IMR-90 (cell line): ENCODE measurements at regions not wholly inside any gene's neighbourhood (a gene's known extent, or its start where the extent isn't known, plus 50 kb on each side); places are given as distances from the start of the nearest gene placed in this dataset.

ENCODE experiments used
- ATAC-seq: fragments of 200-7000 bp; cut with Tn5 transposase; 2 replicates; pipeline ENCODE4 v1.9.1; 2020; ENCODE audit warnings: low read depth, mild to moderate bottlenecking, moderate library complexity
- BruUV-seq: library from RNA; stranded (reverse); fragments of 400-500 nt; replicated peaks from 2 replicates; lab custom pipeline; 2021; lab: Mats Ljungman, UMichigan
- CTCF ChIA-PET: fragments of 300-600 bp; formaldehyde crosslinking; extraction: SDS; loops from one replicate; lab custom pipeline; 2021; ENCODE audit warnings: antibody characterized with exemption; lab: Yijun Ruan, JAX
- POLR2A ChIA-PET: fragments of 300-600 bp; sonication (Branson Sonifier 250); formaldehyde crosslinking; loops from one replicate; lab custom pipeline; 2022; ENCODE audit warnings: antibody characterized with exemption; ENCODE audit not compliant: unreplicated experiment; lab: Charles Lee
- DNase-seq: peaks from one replicate; pipeline ENCODE4 v3.0.0; 2013
- H2AFZ ChIP-seq: replicated peaks from 2 replicates; pipeline ENCODE3; 2013; ENCODE audit warnings: low read length, mild to moderate bottlenecking; ENCODE audit not compliant: poor library complexity
- H2AK5ac ChIP-seq: 2 replicates; pipeline ENCODE4 v1.6.1; 2013; ENCODE audit warnings: low read depth, low read length, inconsistent platforms
- H2AK9ac ChIP-seq: replicated peaks from 2 replicates; pipeline ENCODE3; 2013; ENCODE audit warnings: mild to moderate bottlenecking, low read depth, low read length, moderate library complexity; ENCODE audit not compliant: poor library complexity
- H2BK120ac ChIP-seq: 2 replicates; pipeline ENCODE4 v1.6.1; 2013; ENCODE audit warnings: low read depth, low read length, inconsistent platforms
- H2BK15ac ChIP-seq: 3 replicates; pipeline ENCODE4 v1.6.1; 2013; ENCODE audit warnings: low read depth, low read length, inconsistent platforms
- H2BK20ac ChIP-seq: 2 replicates; pipeline ENCODE4 v1.6.1; 2013; ENCODE audit warnings: low read depth, mild to moderate bottlenecking, inconsistent platforms, low read length, moderate library complexity
- H2BK5ac ChIP-seq: 2 replicates; pipeline ENCODE4 v1.6.1; 2013; ENCODE audit warnings: mild to moderate bottlenecking, low read depth, low read length, inconsistent platforms; ENCODE audit not compliant: poor library complexity, severe bottlenecking
- H3K14ac ChIP-seq: replicated peaks from 2 replicates; pipeline ENCODE4 v1.6.1; 2013; ENCODE audit warnings: low read depth, low read length, inconsistent platforms
- H3K18ac ChIP-seq: 2 replicates; pipeline ENCODE4 v1.6.1; 2013; ENCODE audit warnings: low read depth, low read length, control low read depth
- H3K23ac ChIP-seq: 2 replicates; pipeline ENCODE4 v1.6.1; 2013; ENCODE audit warnings: low read depth, low read length, inconsistent platforms
- H3K27ac ChIP-seq: 2 replicates; pipeline ENCODE4 v1.5.1; 2013; ENCODE audit warnings: mild to moderate bottlenecking, control low read depth, low read length; ENCODE audit not compliant: insufficient read depth
- H3K27me3 ChIP-seq: 2 replicates; pipeline ENCODE4 v1.6.1; 2013; ENCODE audit warnings: low read length; ENCODE audit not compliant: control insufficient read depth, insufficient read depth
- H3K36me3 ChIP-seq: 2 replicates; pipeline ENCODE4 v1.6.1; 2013; ENCODE audit warnings: low read length, mixed read lengths; ENCODE audit not compliant: control insufficient read depth, insufficient read depth
- H3K4ac ChIP-seq: 2 replicates; pipeline ENCODE4 v1.6.1; 2013; ENCODE audit warnings: low read depth, low read length, inconsistent platforms
- H3K4me1 ChIP-seq: 2 replicates; pipeline ENCODE4 v1.6.1; 2013; ENCODE audit warnings: low read length, mixed read lengths; ENCODE audit not compliant: control insufficient read depth, insufficient read depth
- H3K4me2 ChIP-seq: 2 replicates; pipeline ENCODE4 v1.6.1; 2013; ENCODE audit warnings: low read depth, mild to moderate bottlenecking, control low read depth, low read length, moderate library complexity
- H3K4me3 ChIP-seq: 2 replicates; pipeline ENCODE4 v1.5.1; 2013; ENCODE audit warnings: low read depth, mild to moderate bottlenecking, control low read depth, low read length, moderate library complexity; ENCODE audit not compliant: insufficient read depth
- H3K56ac ChIP-seq: 2 replicates; pipeline ENCODE4 v1.6.1; 2013; ENCODE audit warnings: low read length, inconsistent platforms; ENCODE audit not compliant: insufficient read depth; ENCODE audit errors: extremely low read depth
- H3K79me1 ChIP-seq, 2 experiments: 2 replicates each; pipeline ENCODE4 v1.6.1; 2013; ENCODE audit warnings: low read length in 2 of 2, inconsistent platforms in 1 of 2, low read depth in 1 of 2
- H3K9ac ChIP-seq: 2 replicates; pipeline ENCODE4 v1.6.1; 2013; ENCODE audit warnings: low read depth, low read length, control low read depth
- H3K9me1 ChIP-seq: 2 replicates; pipeline ENCODE4 v1.6.1; 2013; ENCODE audit warnings: low read length, inconsistent platforms; ENCODE audit not compliant: insufficient read depth
- H3K9me3 ChIP-seq: 2 replicates; pipeline ENCODE4 v1.6.1; 2013; ENCODE audit warnings: low read length; ENCODE audit not compliant: control insufficient read depth, insufficient read depth
- H4K20me1 ChIP-seq: 2 replicates; pipeline ENCODE4 v1.6.1; 2013; ENCODE audit warnings: low read length, inconsistent platforms; ENCODE audit not compliant: insufficient read depth
- H4K5ac ChIP-seq: 2 replicates; pipeline ENCODE4 v1.6.1; 2013; ENCODE audit warnings: mild to moderate bottlenecking, low read depth, low read length, control low read depth
- H4K8ac ChIP-seq, 2 experiments: 2 replicates each; pipeline ENCODE4 v1.6.1; 2013; ENCODE audit warnings: low read depth in 2 of 2, low read length in 2 of 2, control low read depth in 1 of 2, inconsistent platforms in 1 of 2
- H4K91ac ChIP-seq: 2 replicates; pipeline ENCODE4 v1.6.1; 2013; ENCODE audit warnings: low read depth, low read length, inconsistent platforms; ENCODE audit not compliant: insufficient read depth
- BHLHE40 ChIP-seq: fragments of 150-350 bp; IDR thresholded peaks from 2 replicates; pipeline ENCODE4 v1.6.1; 2016; ENCODE audit warnings: mild to moderate bottlenecking, low read depth, low read length
- CEBPB ChIP-seq: IDR thresholded peaks from 2 replicates; pipeline ENCODE4 v1.6.1; 2012; ENCODE audit warnings: low read depth, low read length, improper control_type of control experiment
- CHD1 ChIP-seq: IDR thresholded peaks from 2 replicates; pipeline ENCODE4 v1.6.1; 2012; ENCODE audit warnings: low read depth, low read length, improper control_type of control experiment
- MAZ ChIP-seq: IDR thresholded peaks from 2 replicates; pipeline ENCODE4 v1.6.1; 2012; ENCODE audit warnings: low read depth, mild to moderate bottlenecking, low read length, improper control_type of control experiment, moderate library complexity, borderline replicate concordance
- RCOR1 ChIP-seq: IDR thresholded peaks from 2 replicates; pipeline ENCODE4 v1.6.1; 2012; ENCODE audit warnings: mild to moderate bottlenecking, low read length, improper control_type of control experiment; ENCODE audit not compliant: insufficient replicate concordance
- WGBS, 2 experiments: methylation state at CpG; one replicate each; pipeline versions ENCODE4 v1.1.5 to v1.1.7; 2013; ENCODE audit warnings: missing lambda C conversion rate in 2 of 2; ENCODE audit not compliant: insufficient read length in 1 of 2; ENCODE audit errors: extremely low coverage in 2 of 2; 5-methylcytosine and 5-hydroxymethylcytosine counted together
- dilution Hi-C: fragments of 300-500 bp; cut with HindIII; formaldehyde crosslinking; loops from one replicate; pipeline ENCODE4 v1.14.3; 2018; ENCODE audit warnings: low sequenced_read_pairs; ENCODE audit not compliant: unreplicated experiment
- in situ Hi-C: fragments of 300-500 bp; cut with MboI; formaldehyde crosslinking; loops from 3 replicates; pipeline ENCODE4 v1.14.3; 2019; ENCODE audit warnings: low sequenced_read_pairs, inconsistent platforms, mixed read lengths
- intact Hi-C: fragments of 100-400 bp; cut with micrococcal nuclease; formaldehyde crosslinking; loops from 2 replicates; pipeline ENCODE4 v1.10.0; 2022
- TF ChIP-seq, protein P1 (sequence below): fragments of 150-350 bp; IDR thresholded peaks from 2 replicates; pipeline ENCODE4 v1.6.1; 2017; ENCODE audit warnings: mild to moderate bottlenecking, antibody characterized with exemption, low read length, low read depth
- TF ChIP-seq, protein P2 (sequence below): fragments of 150-350 bp; IDR thresholded peaks from 2 replicates; pipeline ENCODE4 v1.6.1; 2016; ENCODE audit warnings: low read depth, mild to moderate bottlenecking, low read length, moderate library complexity, borderline replicate concordance
- TF ChIP-seq, protein P3 (sequence below): conservative IDR thresholded peaks from 2 replicates; pipeline ENCODE4 v1.5.1; 2012; ENCODE audit warnings: mild to moderate bottlenecking, low read depth, low read length, improper control_type of control experiment

DNA sequence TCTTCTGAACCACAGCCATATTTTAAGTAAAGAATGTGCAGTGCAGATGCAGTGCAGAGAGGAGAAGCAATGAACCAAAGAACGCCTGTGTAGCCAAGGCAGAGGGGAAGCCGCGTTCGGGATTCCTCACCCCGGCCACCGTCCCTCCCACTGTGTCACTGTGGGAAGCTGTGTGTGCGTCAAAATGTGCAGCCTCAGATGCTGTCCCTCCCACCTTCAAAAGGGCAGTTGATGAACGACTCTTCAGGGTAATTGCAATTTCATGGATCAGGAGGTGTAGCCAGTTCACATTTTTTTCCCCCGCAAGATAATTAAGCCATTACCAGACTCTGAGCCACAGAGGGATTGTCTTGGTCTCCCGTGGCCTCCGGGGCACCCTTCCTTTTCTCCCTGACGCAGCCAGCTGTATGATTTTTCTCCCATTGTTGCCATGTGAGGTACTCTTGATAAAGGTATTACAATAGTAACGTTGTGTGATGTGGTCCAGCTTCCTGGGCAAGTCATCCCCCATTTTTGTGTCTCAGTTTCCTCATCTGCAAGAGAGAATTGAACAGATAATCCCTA is 190.0 kb downstream of the FOXL1 start:
- WGBS, 2 experiments: 17% methylated on average over 1 of the region's 13 CpGs; no CpG with 5 or more reads in 1 of the 2 experiments
- H4K8ac ChIP-seq: no peak overlapping the region
- H3K9me3 ChIP-seq: no peaks in the 10 kb centered on the region
- ATAC-seq (no peak), DNase-seq (no peak)
- H3K4me3 ChIP-seq: no peak overlapping the region
- H3K9ac ChIP-seq: no peak overlapping the region
- TF ChIP-seq CEBPB: no peak
- TF ChIP-seq RCOR1: no peak
- TF ChIP-seq BHLHE40: no peak
- TF ChIP-seq, protein P1, sequence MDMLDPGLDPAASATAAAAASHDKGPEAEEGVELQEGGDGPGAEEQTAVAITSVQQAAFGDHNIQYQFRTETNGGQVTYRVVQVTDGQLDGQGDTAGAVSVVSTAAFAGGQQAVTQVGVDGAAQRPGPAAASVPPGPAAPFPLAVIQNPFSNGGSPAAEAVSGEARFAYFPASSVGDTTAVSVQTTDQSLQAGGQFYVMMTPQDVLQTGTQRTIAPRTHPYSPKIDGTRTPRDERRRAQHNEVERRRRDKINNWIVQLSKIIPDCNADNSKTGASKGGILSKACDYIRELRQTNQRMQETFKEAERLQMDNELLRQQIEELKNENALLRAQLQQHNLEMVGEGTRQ: no peak
- TF ChIP-seq, protein P2, sequence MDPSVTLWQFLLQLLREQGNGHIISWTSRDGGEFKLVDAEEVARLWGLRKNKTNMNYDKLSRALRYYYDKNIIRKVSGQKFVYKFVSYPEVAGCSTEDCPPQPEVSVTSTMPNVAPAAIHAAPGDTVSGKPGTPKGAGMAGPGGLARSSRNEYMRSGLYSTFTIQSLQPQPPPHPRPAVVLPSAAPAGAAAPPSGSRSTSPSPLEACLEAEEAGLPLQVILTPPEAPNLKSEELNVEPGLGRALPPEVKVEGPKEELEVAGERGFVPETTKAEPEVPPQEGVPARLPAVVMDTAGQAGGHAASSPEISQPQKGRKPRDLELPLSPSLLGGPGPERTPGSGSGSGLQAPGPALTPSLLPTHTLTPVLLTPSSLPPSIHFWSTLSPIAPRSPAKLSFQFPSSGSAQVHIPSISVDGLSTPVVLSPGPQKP: no peak
- TF ChIP-seq CHD1: no peak
- TF ChIP-seq MAZ: no peak
- TF ChIP-seq, protein P3, sequence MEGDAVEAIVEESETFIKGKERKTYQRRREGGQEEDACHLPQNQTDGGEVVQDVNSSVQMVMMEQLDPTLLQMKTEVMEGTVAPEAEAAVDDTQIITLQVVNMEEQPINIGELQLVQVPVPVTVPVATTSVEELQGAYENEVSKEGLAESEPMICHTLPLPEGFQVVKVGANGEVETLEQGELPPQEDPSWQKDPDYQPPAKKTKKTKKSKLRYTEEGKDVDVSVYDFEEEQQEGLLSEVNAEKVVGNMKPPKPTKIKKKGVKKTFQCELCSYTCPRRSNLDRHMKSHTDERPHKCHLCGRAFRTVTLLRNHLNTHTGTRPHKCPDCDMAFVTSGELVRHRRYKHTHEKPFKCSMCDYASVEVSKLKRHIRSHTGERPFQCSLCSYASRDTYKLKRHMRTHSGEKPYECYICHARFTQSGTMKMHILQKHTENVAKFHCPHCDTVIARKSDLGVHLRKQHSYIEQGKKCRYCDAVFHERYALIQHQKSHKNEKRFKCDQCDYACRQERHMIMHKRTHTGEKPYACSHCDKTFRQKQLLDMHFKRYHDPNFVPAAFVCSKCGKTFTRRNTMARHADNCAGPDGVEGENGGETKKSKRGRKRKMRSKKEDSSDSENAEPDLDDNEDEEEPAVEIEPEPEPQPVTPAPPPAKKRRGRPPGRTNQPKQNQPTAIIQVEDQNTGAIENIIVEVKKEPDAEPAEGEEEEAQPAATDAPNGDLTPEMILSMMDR: no peak
- peaks cover 12% of the 10 kb centered on the region for H3K9me1 ChIP-seq
- no peak overlapping the region for H3K4ac ChIP-seq
- peaks cover 12% of the 10 kb centered on the region for H3K4me1 ChIP-seq
- H4K20me1 ChIP-seq: 0 out of 2 replicates have a peak, but pooled peaks cover 3% of the 10 kb centered on the region
- H4K5ac ChIP-seq: no peak overlapping the region
- no peak overlapping the region for H2AK9ac ChIP-seq
- intact Hi-C loops (loop anchor here (10.0 kb wide), 1 partner anchor 296 kb away; no protein-coding TSS in a partner anchor), dilution Hi-C loops (no loop called here), in situ Hi-C loops (no loop called here)
- H3K4me2 ChIP-seq: no peak overlapping the region
- H4K91ac ChIP-seq: no peak overlapping the region
- H3K27me3 ChIP-seq: no peaks in the 10 kb centered on the region
- POLR2A ChIA-PET: no interaction called here
- no peak overlapping the region for H3K18ac ChIP-seq
- H2BK20ac ChIP-seq: no peak overlapping the region
- H2AFZ ChIP-seq: no peak overlapping the region
- H3K27ac ChIP-seq: no peak overlapping the region
- no peak overlapping the region for H3K14ac ChIP-seq
- no peak overlapping the region for H2AK5ac ChIP-seq
- no peak overlapping the region for H2BK120ac ChIP-seq
- no peaks in the 10 kb centered on the region for H3K36me3 ChIP-seq
- CTCF ChIA-PET: no interaction called here
- no peak overlapping the region for H3K23ac ChIP-seq
- H2BK15ac ChIP-seq: no peak overlapping the region
- H3K56ac ChIP-seq: no peak overlapping the region
- BruUV-seq: no TSS peak
- no peaks in the 10 kb centered on the region for H3K79me1 ChIP-seq
- H2BK5ac ChIP-seq: no peak overlapping the region
